ENCODE measurements at regions not wholly inside any gene's neighbourhood (a gene's known extent, or its start where the extent isn't known, plus 50 kb on each side); places are given as distances from the start of the nearest gene placed in this dataset.

- DNase-seq (ENCODE audit: low spot score): no peak
- no peak overlapping the region for H3K27ac ChIP-seq
- H3K4me3 ChIP-seq: no peak overlapping the region
- peaks cover 0 to 5% of the 10 kb centered on the region in 2 donors for H3K4me1 ChIP-seq (ENCODE audit: control insufficient read depth in 1 of 2, low read depth in 2 of 2)
- no peak for ATAC-seq (ENCODE audit: insufficient number of reproducible peaks, low FRiP score, low read depth)
- H3K9me3 ChIP-seq: no peaks in the 10 kb centered on the region
- H3K27me3 ChIP-seq (replicated peaks; ENCODE audit: insufficient read depth): no peaks in the 10 kb centered on the region
- no peaks in the 10 kb centered on the region for H3K36me3 ChIP-seq
- no peak for TF ChIP-seq CTCF (IDR thresholded peaks at IDR 0.05)
Observed at GRCh38 chr1:72570815-72571214, 288.5 kb upstream of the NEGR1 start.

DNA sequence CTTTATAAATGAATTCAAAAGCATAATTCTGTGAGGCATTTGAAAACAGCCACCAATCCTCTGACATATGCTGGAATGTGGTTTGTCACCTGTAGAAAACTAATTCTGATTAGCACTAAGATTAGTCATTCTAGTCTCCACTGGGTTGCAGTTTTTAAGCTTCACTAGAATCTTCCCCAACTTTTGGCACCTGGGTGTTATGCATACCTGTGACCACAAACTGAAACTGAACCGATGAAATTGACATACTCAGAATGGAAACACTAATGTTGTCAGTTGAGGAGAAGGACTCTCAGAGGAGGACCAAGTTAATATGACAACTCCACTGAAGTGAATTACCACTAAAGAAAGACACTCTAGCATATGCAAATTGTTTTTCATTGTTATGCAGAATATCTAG, 285.8 kb upstream of the NEGR1 start:
- no peak for DNase-seq (ENCODE audit: low spot score)
- H3K27ac ChIP-seq: no peak overlapping the region
- H3K4me3 ChIP-seq: no peak overlapping the region
- ATAC-seq (ENCODE audit: insufficient number of reproducible peaks, low FRiP score, low read depth): no peak
- H3K36me3 ChIP-seq: no peaks in the 10 kb centered on the region
- no peak for TF ChIP-seq CTCF (IDR thresholded peaks at IDR 0.05)
- H3K9me3 ChIP-seq: no peaks in the 10 kb centered on the region
- H3K27me3 ChIP-seq (replicated peaks; ENCODE audit: insufficient read depth): no peaks in the 10 kb centered on the region
- peaks cover 0 to 5% of the 10 kb centered on the region in 2 donors for H3K4me1 ChIP-seq (ENCODE audit: control insufficient read depth in 1 of 2, low read depth in 2 of 2)

DNA sequence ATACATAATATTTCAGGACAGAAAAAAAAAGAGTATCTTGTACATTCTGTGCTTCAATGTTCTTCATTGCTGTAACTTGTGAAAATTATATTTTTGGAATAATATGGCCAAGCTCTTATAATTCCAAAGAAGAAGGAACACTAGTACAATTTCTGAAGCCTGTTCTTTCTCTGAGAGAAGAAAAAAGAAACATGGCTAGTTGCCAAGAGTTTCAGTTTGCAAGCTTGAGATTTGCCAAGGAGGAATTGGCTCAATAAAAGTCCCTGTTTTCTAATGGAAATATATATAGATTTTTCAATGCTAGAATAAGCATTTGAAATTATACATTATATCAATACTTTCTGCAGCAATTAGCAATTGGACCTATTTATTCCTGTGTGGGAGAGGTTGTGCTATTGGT, 285.2 kb upstream of the NEGR1 start:
- Histone ChIP-seq H3K9me3 (no peaks in the 10 kb centered on the region), H3K36me3 (no peaks in the 10 kb centered on the region), H3K4me3 (no peak overlapping the region), H3K27me3 (replicated peaks; ENCODE audit: insufficient read depth) (no peaks in the 10 kb centered on the region), H3K4me1 (ENCODE audit: control insufficient read depth in 1 of 2, low read depth in 2 of 2) (peaks cover 0 to 5% of the 10 kb centered on the region in 2 donors), H3K27ac (no peak overlapping the region)
- DNase-seq (ENCODE audit: low spot score) (no peak), ATAC-seq (ENCODE audit: insufficient number of reproducible peaks, low FRiP score, low read depth) (no peak)
- TF ChIP-seq CTCF (IDR thresholded peaks at IDR 0.05): no peak

- Histone ChIP-seq H3K27me3 (replicated peaks; ENCODE audit: insufficient read depth) (no peaks in the 10 kb centered on the region), H3K9me3 (no peaks in the 10 kb centered on the region), H3K4me1 (ENCODE audit: control insufficient read depth in 1 of 2, low read depth in 2 of 2) (peaks cover 0 to 5% of the 10 kb centered on the region in 2 donors), H3K4me3 (no peak overlapping the region), H3K36me3 (no peaks in the 10 kb centered on the region), H3K27ac (no peak overlapping the region)
- DNase-seq (ENCODE audit: low spot score) (no peak), ATAC-seq (ENCODE audit: insufficient number of reproducible peaks, low FRiP score, low read depth) (no peak)
- TF ChIP-seq CTCF (IDR thresholded peaks at IDR 0.05): no peak
Observed at GRCh38 chr1:72564749-72565148, 282.4 kb upstream of the NEGR1 start.

DNA sequence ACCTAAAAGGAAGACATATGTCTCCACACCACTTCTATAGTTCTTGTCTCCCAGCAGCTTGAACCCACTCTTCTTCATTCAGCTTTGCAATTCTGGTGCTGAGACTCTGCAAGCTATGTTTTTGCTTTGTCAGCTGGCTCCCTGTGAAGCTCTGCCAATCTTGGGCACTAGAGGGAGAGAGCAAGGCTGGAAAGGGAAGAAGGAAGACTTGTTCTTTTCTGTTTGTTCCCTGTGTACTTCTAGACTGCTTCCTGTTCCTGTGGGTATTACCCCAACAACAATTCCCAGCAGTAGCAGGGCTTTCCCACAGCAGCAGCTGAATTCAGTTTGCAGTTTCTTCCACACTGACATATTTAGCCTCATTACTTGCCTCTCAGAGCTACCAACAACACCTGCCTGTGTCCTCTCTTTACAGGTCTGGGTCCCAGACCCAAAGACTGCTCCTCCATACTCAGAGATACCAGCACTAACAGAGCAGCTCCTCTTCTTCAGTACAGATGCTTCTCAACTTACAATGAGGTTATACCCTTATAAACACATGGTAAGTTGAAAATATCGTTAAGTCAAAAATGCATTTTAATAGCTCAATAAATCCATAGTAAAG, 275.2 kb upstream of the NEGR1 start:
- ATAC-seq (ENCODE audit: insufficient number of reproducible peaks, low FRiP score, low read depth) (no peak), DNase-seq (ENCODE audit: low spot score) (no peak)
- H3K4me3 ChIP-seq: no peak overlapping the region
- no peaks in the 10 kb centered on the region for H3K36me3 ChIP-seq
- TF ChIP-seq CTCF (IDR thresholded peaks at IDR 0.05): no peak
- no peaks in the 10 kb centered on the region for H3K27me3 ChIP-seq (replicated peaks; ENCODE audit: insufficient read depth)
- H3K27ac ChIP-seq: no peak overlapping the region
- H3K4me1 ChIP-seq (ENCODE audit: control insufficient read depth in 1 of 2, low read depth in 2 of 2): no peaks in the 10 kb centered on the region
- H3K9me3 ChIP-seq: no peaks in the 10 kb centered on the region

All from thoracic aorta (tissue), 2 donors.